Activated T-helper 2 cell treated with anti-CD3 and anti-CD28 coated beads, Interferon-gamma antibody, Interleukin-2, Interleukin-4, amounts not matched to agents 10 μg/mL and 5 μg/mL and 100 μg/mL, durations not matched to agents 14 hours and 24 hours and 36 hours (primary cell): ENCODE measurements at regions not wholly inside any gene's neighbourhood (a gene's known extent, or its start where the extent isn't known, plus 50 kb on each side); places are given as distances from the start of the nearest gene placed in this dataset.

Experiments used
- DNase-seq: peaks from one replicate; pipeline ENCODE4 v3.0.0; 2021; ENCODE audit warnings: low spot score
- H3K27ac Mint-ChIP-seq: one replicate; pipeline ENCODE4 v1.8.0; 2021; ENCODE audit warnings: mixed read lengths
- H3K27me3 Mint-ChIP-seq: one replicate; pipeline ENCODE4 v1.8.0; 2021; ENCODE audit warnings: low read depth, mixed read lengths
- H3K36me3 Mint-ChIP-seq: one replicate; pipeline ENCODE4 v1.8.0; 2021; ENCODE audit warnings: low read depth, mixed read lengths
- H3K4me1 Mint-ChIP-seq: one replicate; pipeline ENCODE4 v1.8.0; 2021; ENCODE audit warnings: low read depth, mixed read lengths
- H3K4me3 Mint-ChIP-seq: one replicate; pipeline ENCODE4 v1.8.0; 2021; ENCODE audit warnings: low read depth, mild to moderate bottlenecking, moderate library complexity, mixed read lengths
- H3K9me3 Mint-ChIP-seq: one replicate; pipeline ENCODE4 v1.8.0; 2021; ENCODE audit warnings: mixed read lengths
- intact Hi-C: fragments of 100-400 bp; cut with micrococcal nuclease; formaldehyde crosslinking; loops from one replicate; pipeline ENCODE4 v1.15.1; 2023

- intact Hi-C loops = no loop called here
- Mint-ChIP-seq H3K36me3 (no peaks in the 10 kb centered on the region), H3K27ac (no peak overlapping the region), H3K27me3 (no peaks in the 10 kb centered on the region), H3K4me3 (no peak overlapping the region), H3K4me1 (peaks cover 8% of the 10 kb centered on the region), H3K9me3 (no peaks in the 10 kb centered on the region)
- no peak for DNase-seq
These were observed 78.2 kb upstream of the OSBPL8 start for GRCh38 chr12:76637807-76638206.

GRCh38 chr12:76639646-76640045, 80.1 kb upstream of the OSBPL8 start:
- H3K9me3 Mint-ChIP-seq = no peaks in the 10 kb centered on the region
- no peak for DNase-seq
- peaks cover 8% of the 10 kb centered on the region for H3K4me1 Mint-ChIP-seq
- no peaks in the 10 kb centered on the region for H3K36me3 Mint-ChIP-seq
- H3K27me3 Mint-ChIP-seq = no peaks in the 10 kb centered on the region
- intact Hi-C loops = no loop called here
- no peak overlapping the region for H3K4me3 Mint-ChIP-seq
- no peak overlapping the region for H3K27ac Mint-ChIP-seq

- no peaks in the 10 kb centered on the region for H3K9me3 Mint-ChIP-seq
- peaks cover 7% of the 10 kb centered on the region for H3K4me1 Mint-ChIP-seq
- no peak overlapping the region for H3K4me3 Mint-ChIP-seq
- H3K36me3 Mint-ChIP-seq = no peaks in the 10 kb centered on the region
- H3K27ac Mint-ChIP-seq = no peak overlapping the region
- intact Hi-C loops = no loop called here
- DNase-seq = no peak
- no peaks in the 10 kb centered on the region for H3K27me3 Mint-ChIP-seq
These were observed 81.5 kb upstream of the OSBPL8 start for GRCh38 chr12:76641073-76641472.

GRCh38 chr12:76641961-76642360, 82.4 kb upstream of the OSBPL8 start:
- H3K4me1 Mint-ChIP-seq = no peaks in the 10 kb centered on the region
- intact Hi-C loops = no loop called here
- no peak overlapping the region for H3K27ac Mint-ChIP-seq
- no peak overlapping the region for H3K4me3 Mint-ChIP-seq
- H3K9me3 Mint-ChIP-seq = no peaks in the 10 kb centered on the region
- no peaks in the 10 kb centered on the region for H3K36me3 Mint-ChIP-seq
- no peaks in the 10 kb centered on the region for H3K27me3 Mint-ChIP-seq
- no peak for DNase-seq

GRCh38 chr12:76643438-76643837, 83.9 kb upstream of the OSBPL8 start:
- Mint-ChIP-seq H3K27ac (no peak overlapping the region), H3K4me1 (no peaks in the 10 kb centered on the region), H3K27me3 (peaks cover 1% of the 10 kb centered on the region), H3K36me3 (no peaks in the 10 kb centered on the region), H3K9me3 (no peaks in the 10 kb centered on the region), H3K4me3 (no peak overlapping the region)
- DNase-seq = no peak
- intact Hi-C loops = no loop called here

GRCh38 chr12:76644950-76645349, 85.4 kb upstream of the OSBPL8 start:
- no peak for DNase-seq
- Mint-ChIP-seq H3K9me3 (no peaks in the 10 kb centered on the region), H3K4me3 (no peak overlapping the region), H3K36me3 (no peaks in the 10 kb centered on the region), H3K27ac (no peak overlapping the region), H3K4me1 (no peaks in the 10 kb centered on the region), H3K27me3 (peaks cover 3% of the 10 kb centered on the region)
- intact Hi-C loops = no loop called here

- Mint-ChIP-seq H3K27me3 (peaks cover 3% of the 10 kb centered on the region), H3K27ac (no peak overlapping the region), H3K4me1 (no peaks in the 10 kb centered on the region)
These were observed 86.4 kb upstream of the OSBPL8 start for GRCh38 chr12:76645934-76646333.

GRCh38 chr12:76646366-76646765, 86.8 kb upstream of the OSBPL8 start:
- no peak overlapping the region for H3K4me3 Mint-ChIP-seq
- intact Hi-C loops = no loop called here
- H3K4me1 Mint-ChIP-seq = no peaks in the 10 kb centered on the region
- no peaks in the 10 kb centered on the region for H3K36me3 Mint-ChIP-seq
- H3K27me3 Mint-ChIP-seq = peaks cover 4% of the 10 kb centered on the region
- no peak for DNase-seq
- no peak overlapping the region for H3K27ac Mint-ChIP-seq
- no peaks in the 10 kb centered on the region for H3K9me3 Mint-ChIP-seq

More at GRCh38 chr12:76645934-76646333, 86.4 kb upstream of the OSBPL8 start:
- Mint-ChIP-seq H3K36me3 (no peaks in the 10 kb centered on the region), H3K9me3 (no peaks in the 10 kb centered on the region), H3K4me3 (no peak overlapping the region)
- no peak for DNase-seq
- intact Hi-C loops = no loop called here

GRCh38 chr12:76649099-76649498, 89.5 kb upstream of the OSBPL8 start:
- Mint-ChIP-seq H3K27ac (no peak overlapping the region), H3K4me3 (no peak overlapping the region), H3K9me3 (no peaks in the 10 kb centered on the region), H3K36me3 (no peaks in the 10 kb centered on the region), H3K4me1 (no peaks in the 10 kb centered on the region), H3K27me3 (peaks cover 7% of the 10 kb centered on the region)
- DNase-seq = no peak
- intact Hi-C loops = no loop called here

- Mint-ChIP-seq H3K27ac (no peak overlapping the region), H3K27me3 (peaks cover 9% of the 10 kb centered on the region), H3K4me1 (no peaks in the 10 kb centered on the region), H3K36me3 (no peaks in the 10 kb centered on the region), H3K4me3 (no peak overlapping the region), H3K9me3 (no peaks in the 10 kb centered on the region)
- intact Hi-C loops = no loop called here
- DNase-seq = no peak
These were observed 92.8 kb upstream of the OSBPL8 start for GRCh38 chr12:76652402-76652801.

- intact Hi-C loops = no loop called here
- no peak for DNase-seq
- Mint-ChIP-seq H3K9me3 (no peaks in the 10 kb centered on the region), H3K36me3 (no peaks in the 10 kb centered on the region), H3K27ac (no peak overlapping the region), H3K4me1 (no peaks in the 10 kb centered on the region), H3K27me3 (peaks cover 8% of the 10 kb centered on the region), H3K4me3 (no peak overlapping the region)
These were observed 93.8 kb upstream of the OSBPL8 start for GRCh38 chr12:76653342-76653741.

GRCh38 chr12:76664731-76665130, 99.2 kb upstream of the ZDHHC17 start:
- intact Hi-C loops = no loop called here
- DNase-seq = no peak
- H3K27me3 Mint-ChIP-seq = peaks cover 8% of the 10 kb centered on the region
- no peaks in the 10 kb centered on the region for H3K36me3 Mint-ChIP-seq
- no peak overlapping the region for H3K27ac Mint-ChIP-seq
- H3K4me1 Mint-ChIP-seq = peaks cover 6% of the 10 kb centered on the region
- H3K9me3 Mint-ChIP-seq = no peaks in the 10 kb centered on the region
- no peak overlapping the region for H3K4me3 Mint-ChIP-seq

- Mint-ChIP-seq H3K27me3 (peaks cover 8% of the 10 kb centered on the region), H3K27ac (no peak overlapping the region), H3K4me3 (no peak overlapping the region), H3K36me3 (no peaks in the 10 kb centered on the region), H3K4me1 (peaks cover 6% of the 10 kb centered on the region), H3K9me3 (no peaks in the 10 kb centered on the region)
- DNase-seq = no peak
- intact Hi-C loops = no loop called here
These were observed 97.6 kb upstream of the ZDHHC17 start for GRCh38 chr12:76666290-76666835.

GRCh38 chr12:76669981-76670380, 93.9 kb upstream of the ZDHHC17 start:
- Mint-ChIP-seq H3K27me3 (peaks cover 8% of the 10 kb centered on the region), H3K4me1 (peaks cover 6% of the 10 kb centered on the region), H3K27ac (no peak overlapping the region), H3K9me3 (no peaks in the 10 kb centered on the region), H3K4me3 (no peak overlapping the region), H3K36me3 (no peaks in the 10 kb centered on the region)
- intact Hi-C loops = no loop called here
- no peak for DNase-seq
